ENCODE measurements at regions not wholly inside any gene's neighbourhood (a gene's known extent, or its start where the extent isn't known, plus 50 kb on each side); places are given as distances from the start of the nearest gene placed in this dataset.
"Not testable (repeated sequence)": the region's sequence is repeated elsewhere in the genome, so short reads cannot be mapped to it uniquely, and the experiment has no call there.

DNA sequence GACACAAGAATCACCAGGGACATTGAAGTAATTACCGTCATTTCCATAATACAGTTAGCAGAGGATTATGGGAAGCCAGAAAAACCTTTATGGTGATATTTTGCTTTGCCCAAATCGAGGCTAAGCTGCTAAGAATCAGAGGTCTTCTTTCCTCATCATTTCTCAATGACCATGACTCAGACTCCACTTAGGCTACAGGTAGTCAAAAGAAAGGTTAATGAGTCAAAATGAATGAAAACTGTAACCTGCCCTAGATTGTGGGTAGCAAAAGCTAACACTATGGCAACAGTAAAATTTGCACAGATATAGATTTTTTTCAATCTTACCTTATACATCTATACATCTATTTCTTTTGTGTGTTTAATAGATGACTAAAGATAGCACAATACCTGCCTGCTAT, 185.8 kb downstream of the CARTPT start:
- DNase-seq (ENCODE audit: low read depth in 2 of 2, low spot score in 1 of 2) = no peak

GRCh38 chr5:71905834-71906711, 187.0 kb downstream of the CARTPT start:
- DNase-seq (ENCODE audit: low read depth in 2 of 2, low spot score in 1 of 2) = no peak

DNA sequence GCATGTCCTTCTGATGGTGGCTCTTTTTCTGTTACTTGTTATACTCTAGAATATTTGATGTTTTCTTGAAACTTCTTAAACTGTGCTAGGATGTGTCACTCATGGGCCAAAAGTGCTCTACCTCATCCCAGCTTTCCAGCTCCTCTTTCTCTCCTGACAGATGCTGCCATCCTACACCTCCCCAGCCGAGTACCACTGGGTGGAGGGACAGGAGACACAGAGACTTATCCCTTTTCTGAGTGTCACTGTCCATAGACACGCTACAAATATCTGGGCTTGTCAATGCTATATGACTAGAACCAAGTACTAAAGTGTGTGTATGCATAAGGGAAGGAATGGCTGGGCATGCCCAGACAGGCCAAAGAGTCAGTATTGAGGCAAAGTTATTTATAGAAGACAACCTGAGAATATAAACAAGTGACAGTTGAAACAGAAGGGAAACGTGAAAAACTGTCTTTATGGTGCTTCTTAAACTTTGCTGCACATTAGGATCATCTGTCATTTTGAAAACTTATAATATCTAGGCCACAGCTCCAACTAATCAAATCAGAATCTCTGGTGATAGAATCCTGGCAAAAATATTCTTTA, 188.0 kb downstream of the CARTPT start:
- no peak for DNase-seq (ENCODE audit: low read depth in 2 of 2, low spot score in 1 of 2)

DNA sequence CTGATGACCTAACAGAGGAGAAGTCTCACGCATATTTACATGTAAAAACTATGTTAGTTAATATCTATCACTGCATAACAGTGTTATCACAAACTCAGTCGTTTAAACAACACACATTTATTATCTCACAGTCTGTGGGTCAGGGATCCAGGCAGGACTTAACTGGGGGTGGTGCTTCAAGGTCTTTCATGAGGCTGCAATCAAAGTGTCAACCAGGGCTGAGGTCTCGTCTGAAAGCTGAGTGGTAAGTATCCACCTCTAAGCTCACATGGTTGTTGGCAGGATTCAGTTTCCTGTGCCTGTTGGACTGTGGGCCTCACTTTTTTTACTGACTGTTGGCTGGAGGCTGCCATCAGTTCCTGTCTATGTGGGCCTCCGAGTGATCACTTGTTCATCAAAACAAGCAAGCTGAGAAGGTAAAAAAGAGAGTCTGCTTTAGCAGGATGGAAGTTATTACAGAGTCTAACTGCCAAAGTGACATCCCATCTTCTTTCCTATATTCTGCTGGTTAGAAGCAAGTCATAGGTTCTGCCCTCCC, 188.6 kb downstream of the CARTPT start:
- no peak for DNase-seq (ENCODE audit: low read depth in 2 of 2, low spot score in 1 of 2)

GRCh38 chr5:71910741-71911140, 191.7 kb downstream of the CARTPT start:
- no peak for DNase-seq (ENCODE audit: low read depth in 2 of 2, low spot score in 1 of 2)

GRCh38 chr5:71912021-71912420, 192.9 kb downstream of the CARTPT start:
- no peak for DNase-seq (ENCODE audit: low read depth in 2 of 2, low spot score in 1 of 2)

- no peak for DNase-seq (ENCODE audit: low read depth in 2 of 2, low spot score in 1 of 2)
Observed at GRCh38 chr5:71914281-71914680, 193.0 kb upstream of the MAP1B start.

DNA sequence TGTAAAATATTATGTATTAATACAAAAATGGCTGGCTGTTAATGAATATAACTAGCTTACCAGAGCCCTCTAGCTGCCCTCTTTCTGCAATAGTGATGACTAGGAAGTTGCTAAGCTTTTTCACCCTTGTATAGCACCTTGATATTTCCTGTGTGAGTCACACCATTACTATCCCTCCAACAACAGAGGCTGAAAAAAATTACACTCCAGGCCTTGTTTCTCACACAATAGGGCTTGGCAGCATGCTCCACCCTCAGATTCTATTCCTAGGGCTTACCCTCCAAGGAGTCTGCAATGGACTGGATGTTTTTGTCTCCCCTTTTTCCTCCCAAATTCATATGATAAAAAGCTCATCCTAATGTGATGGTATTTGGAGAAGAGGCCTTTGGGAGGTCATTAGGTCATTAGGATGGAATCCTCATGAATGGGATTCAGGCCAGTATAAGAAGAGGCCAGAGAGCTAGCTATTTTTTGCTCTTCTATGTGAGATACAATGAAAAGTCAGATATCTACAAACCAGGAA, 184.6 kb upstream of the MAP1B start:
- DNase-seq (ENCODE audit: low read depth in 2 of 2, low spot score in 1 of 2) = no peak

DNA sequence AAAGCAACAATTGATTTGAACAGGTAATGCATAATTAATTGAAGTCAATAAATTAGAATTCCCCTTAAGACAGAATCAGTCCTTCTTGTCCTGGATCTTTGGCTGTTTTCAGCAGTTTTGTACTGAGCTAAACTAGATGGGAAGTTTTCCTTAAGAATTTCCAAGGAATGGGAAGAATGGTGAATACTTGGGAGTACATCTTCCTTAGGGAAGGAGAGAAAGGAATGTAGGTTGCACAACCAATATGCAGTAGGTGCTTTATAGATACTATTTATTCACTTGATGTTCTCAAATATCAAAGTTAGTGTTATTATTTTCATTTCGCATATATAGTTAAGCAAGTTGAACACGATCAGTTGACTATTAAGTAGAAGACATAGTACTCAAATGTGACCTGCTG, 183.5 kb upstream of the MAP1B start:
- DNase-seq (ENCODE audit: low read depth in 2 of 2, low spot score in 1 of 2) = no peak

GRCh38 chr5:71924325-71924724, 182.9 kb upstream of the MAP1B start:
- no peak for DNase-seq (ENCODE audit: low read depth in 2 of 2, low spot score in 1 of 2)

GRCh38 chr5:71924980-71925379, 182.3 kb upstream of the MAP1B start:
- no peak for DNase-seq (ENCODE audit: low read depth in 2 of 2, low spot score in 1 of 2)

GRCh38 chr5:71925608-71926091, 181.6 kb upstream of the MAP1B start:
- DNase-seq (ENCODE audit: low read depth in 2 of 2, low spot score in 1 of 2) = no peak

DNA sequence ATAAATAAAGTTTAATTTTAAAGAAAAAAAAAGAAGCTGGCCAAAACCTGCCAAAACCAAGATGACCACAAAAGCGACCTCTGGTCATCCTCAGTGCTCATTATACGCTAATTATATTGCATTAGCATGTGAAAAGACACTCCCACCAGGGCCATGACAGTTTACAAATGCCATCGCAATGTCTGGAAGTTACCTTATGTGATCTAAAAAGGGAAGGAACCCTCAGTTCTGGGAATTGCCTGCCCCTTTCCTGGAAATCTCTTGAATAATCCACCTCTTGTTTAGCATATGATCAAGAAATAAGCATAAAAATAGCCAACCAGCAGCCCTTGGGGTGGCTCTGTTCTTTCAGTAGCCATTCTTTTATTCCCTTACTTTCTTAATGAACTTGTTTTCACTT, 178.3 kb upstream of the MAP1B start:
- no peak for DNase-seq (ENCODE audit: low read depth in 2 of 2, low spot score in 1 of 2)

DNA sequence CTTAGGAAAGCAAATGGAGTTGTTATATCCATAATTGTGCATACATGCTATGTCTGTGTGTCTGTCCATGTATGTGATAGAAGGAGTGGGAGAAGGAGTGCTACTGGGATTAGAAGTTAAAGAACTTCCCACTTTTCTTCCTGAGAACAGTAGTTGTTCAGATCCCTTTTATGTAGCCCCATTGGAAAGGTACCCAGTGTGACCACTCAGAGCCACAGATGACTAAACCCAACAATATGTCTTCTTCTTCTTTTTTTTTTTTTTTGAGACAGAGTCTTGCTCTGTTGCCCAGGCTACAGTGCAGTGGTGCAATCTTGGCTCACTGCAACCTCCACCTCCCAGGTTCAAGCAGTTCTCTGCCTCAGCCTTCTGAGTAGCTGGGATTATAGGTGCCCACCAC, 176.7 kb upstream of the MAP1B start:
- not testable (repeated sequence) for DNase-seq (ENCODE audit: low read depth in 2 of 2, low spot score in 1 of 2)

GRCh38 chr5:71932131-71932654, 175.1 kb upstream of the MAP1B start:
- no peak for DNase-seq (ENCODE audit: low read depth in 2 of 2, low spot score in 1 of 2)

GRCh38 chr5:71932655-71933338, 174.5 kb upstream of the MAP1B start:
- DNase-seq (ENCODE audit: low read depth in 2 of 2, low spot score in 1 of 2) = no peak

- DNase-seq (ENCODE audit: low read depth in 2 of 2, low spot score in 1 of 2) = no peak
Observed at GRCh38 chr5:71934322-71934721, 173.0 kb upstream of the MAP1B start.

GRCh38 chr5:71937921-71938698, 169.2 kb upstream of the MAP1B start:
- no peak for DNase-seq (ENCODE audit: low read depth in 2 of 2, low spot score in 1 of 2)

DNA sequence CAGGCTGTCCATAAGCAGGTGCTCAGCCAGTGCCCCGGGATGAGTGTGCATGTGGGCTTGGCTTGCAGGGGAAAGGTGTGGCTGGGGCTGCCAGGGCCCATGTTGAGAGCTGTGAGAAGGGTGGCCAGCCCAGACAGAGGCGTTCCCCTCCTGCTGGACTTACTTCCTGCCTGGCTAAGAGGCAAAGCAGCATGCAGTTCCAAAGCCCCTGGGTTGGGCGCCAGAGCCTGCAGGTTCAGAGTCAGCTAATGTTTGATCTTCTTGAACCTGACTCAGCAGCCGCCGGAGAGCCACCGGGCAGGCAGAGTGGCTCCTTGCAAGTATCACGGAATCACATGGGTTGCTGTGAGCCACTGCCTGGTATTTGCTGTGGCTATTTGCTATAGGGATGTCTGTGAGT, 168.4 kb upstream of the MAP1B start:
- no peak for DNase-seq (ENCODE audit: low read depth in 2 of 2, low spot score in 1 of 2)

DNA sequence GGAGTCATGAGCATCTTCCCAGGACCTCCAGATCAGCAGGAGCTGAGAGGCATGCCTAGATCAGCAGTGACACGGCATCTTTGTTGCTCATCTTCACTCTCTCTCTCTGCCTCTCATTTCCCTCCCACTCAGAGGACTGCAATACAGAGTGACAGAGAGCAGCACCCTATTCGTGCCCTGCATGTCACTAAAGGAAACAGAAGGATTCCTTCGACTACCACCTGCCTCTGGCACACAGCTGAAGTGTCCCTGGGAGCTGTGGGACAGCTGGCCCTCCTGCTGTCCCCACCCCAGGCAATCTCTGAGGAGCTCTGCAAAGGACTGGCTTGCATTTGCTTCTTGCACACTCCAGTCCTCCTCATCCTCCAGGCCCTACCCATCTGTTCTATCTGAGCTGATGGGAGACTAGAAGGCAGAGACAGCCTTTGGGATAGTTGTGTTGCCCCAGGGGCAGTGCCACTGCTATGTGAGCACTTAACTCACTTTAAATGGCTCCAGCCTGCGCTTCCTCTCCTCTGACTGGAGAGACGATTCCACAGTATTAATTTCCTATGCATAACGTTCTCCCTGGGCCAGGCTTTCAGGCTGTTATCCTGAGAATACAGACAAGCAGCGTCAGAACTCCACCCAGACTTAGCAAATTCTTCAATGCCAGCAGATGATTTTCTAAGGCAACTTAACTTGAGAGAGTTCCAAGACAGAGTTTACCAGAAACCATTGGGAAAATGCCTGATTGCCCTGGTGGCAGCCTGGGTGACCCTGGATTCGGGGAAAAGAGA, 167.6 kb upstream of the MAP1B start:
- DNase-seq (ENCODE audit: low read depth in 2 of 2, low spot score in 1 of 2) = no peak

Data from stimulated activated CD8-positive, alpha-beta memory T cell treated with anti-CD3 and anti-CD28 coated beads, Interleukin-4, amount 100 ng/mL, for 1 hour (primary cell).